ENCODE measurements at regions not wholly inside any gene's neighbourhood (a gene's known extent, or its start where the extent isn't known, plus 50 kb on each side); places are given as distances from the start of the nearest gene placed in this dataset.

DNA sequence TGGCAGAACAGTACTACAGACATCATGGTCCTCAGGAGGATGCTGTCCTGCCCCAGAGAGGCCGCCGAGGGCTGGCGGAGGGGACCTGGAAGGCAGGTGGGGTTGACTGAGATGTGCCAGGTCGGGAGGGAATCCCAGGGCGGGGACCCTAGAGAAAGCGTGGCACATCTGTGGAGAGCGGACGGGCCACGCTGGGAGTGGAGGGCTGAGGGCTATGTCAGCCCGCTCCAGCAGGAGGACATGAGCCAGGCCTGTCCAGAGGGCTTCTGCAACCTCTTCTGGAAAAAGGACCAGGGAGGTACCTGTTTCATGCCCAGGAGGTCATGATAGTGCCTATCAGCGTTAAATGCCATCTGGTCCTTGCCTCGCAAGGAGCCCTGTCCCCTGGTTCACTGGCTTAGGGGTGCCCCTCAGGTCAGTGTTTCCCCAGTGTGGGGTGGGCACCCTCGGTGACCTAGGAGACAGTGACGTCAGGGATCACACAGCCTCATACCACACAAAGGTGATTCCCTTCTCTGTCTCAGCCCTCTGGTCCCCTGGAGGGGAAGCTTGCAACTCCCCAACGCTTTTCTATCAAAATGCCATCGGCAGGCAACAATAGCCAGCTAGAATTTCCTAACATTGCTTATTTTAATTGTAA is 103.6 kb upstream of the IER5L start:
- TF ChIP-seq, protein P1, sequence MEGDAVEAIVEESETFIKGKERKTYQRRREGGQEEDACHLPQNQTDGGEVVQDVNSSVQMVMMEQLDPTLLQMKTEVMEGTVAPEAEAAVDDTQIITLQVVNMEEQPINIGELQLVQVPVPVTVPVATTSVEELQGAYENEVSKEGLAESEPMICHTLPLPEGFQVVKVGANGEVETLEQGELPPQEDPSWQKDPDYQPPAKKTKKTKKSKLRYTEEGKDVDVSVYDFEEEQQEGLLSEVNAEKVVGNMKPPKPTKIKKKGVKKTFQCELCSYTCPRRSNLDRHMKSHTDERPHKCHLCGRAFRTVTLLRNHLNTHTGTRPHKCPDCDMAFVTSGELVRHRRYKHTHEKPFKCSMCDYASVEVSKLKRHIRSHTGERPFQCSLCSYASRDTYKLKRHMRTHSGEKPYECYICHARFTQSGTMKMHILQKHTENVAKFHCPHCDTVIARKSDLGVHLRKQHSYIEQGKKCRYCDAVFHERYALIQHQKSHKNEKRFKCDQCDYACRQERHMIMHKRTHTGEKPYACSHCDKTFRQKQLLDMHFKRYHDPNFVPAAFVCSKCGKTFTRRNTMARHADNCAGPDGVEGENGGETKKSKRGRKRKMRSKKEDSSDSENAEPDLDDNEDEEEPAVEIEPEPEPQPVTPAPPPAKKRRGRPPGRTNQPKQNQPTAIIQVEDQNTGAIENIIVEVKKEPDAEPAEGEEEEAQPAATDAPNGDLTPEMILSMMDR (conservative IDR thresholded peaks at IDR 0.05 in 1 of 2, IDR thresholded peaks at IDR 0.05 in 1 of 2; ENCODE audit: extremely low read depth in 1 of 2, insufficient read depth in 1 of 2, low read depth in 1 of 2, low read length in 2 of 2), result no peak
- no peak for TF ChIP-seq EZH2 (IDR thresholded peaks at IDR 0.05; ENCODE audit: borderline replicate concordance, low read length)

All from mammary epithelial cell (primary cell).